Upper lobe of left lung (tissue), 4 donors: ENCODE measurements at regions not wholly inside any gene's neighbourhood (a gene's known extent, or its start where the extent isn't known, plus 50 kb on each side); places are given as distances from the start of the nearest gene placed in this dataset.

Experiments
- POLR2A ChIP-seq, 4 donors: fragments of 450-650 bp; IDR thresholded peaks; one replicate each; pipeline ENCODE4 v1.5.1; 2016 to 2017; ENCODE audit warnings: antibody characterized with exemption in 4 of 4, mild to moderate bottlenecking in 2 of 4
- TF ChIP-seq, protein P1 (sequence below), 6 experiments: fragments of 450-650 bp in 4 of 6; fragments of 200-600 bp in 2 of 6; sonication (generic) in 2 of 6; IDR thresholded peaks; one replicate each; pipeline ENCODE4 v1.5.1; 2016 to 2019; ENCODE audit warnings: antibody characterized with exemption in 6 of 6

DNA sequence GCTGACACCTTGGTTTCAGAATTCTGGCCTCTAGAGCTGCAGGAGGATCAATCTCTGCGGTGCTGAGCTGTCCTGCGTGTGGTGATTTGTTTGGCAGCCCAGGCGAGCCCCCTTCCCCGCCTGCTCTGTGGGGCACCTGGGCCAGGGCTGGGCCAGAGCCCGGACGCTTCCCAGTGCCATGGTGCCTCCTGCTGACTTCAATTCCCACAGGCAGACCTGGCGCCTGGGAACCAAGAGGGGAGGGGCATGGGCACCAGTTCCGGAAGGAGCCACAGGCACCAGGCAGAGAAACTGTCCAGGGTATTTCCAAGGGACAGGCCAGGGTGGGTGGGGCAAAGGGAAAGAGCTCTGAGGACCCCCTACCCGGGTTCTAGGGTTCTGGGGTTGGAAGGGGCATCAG lies 197.8 kb downstream of the CTTN start:
- TF ChIP-seq, protein P1, sequence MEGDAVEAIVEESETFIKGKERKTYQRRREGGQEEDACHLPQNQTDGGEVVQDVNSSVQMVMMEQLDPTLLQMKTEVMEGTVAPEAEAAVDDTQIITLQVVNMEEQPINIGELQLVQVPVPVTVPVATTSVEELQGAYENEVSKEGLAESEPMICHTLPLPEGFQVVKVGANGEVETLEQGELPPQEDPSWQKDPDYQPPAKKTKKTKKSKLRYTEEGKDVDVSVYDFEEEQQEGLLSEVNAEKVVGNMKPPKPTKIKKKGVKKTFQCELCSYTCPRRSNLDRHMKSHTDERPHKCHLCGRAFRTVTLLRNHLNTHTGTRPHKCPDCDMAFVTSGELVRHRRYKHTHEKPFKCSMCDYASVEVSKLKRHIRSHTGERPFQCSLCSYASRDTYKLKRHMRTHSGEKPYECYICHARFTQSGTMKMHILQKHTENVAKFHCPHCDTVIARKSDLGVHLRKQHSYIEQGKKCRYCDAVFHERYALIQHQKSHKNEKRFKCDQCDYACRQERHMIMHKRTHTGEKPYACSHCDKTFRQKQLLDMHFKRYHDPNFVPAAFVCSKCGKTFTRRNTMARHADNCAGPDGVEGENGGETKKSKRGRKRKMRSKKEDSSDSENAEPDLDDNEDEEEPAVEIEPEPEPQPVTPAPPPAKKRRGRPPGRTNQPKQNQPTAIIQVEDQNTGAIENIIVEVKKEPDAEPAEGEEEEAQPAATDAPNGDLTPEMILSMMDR (IDR thresholded peaks at IDR 0.05) = no peak
- TF ChIP-seq POLR2A (IDR thresholded peaks at IDR 0.05) = no peak
